Activated CD4-positive, CD25-positive, alpha-beta regulatory T cell treated with anti-CD3 and anti-CD28 coated beads, Interleukin-2, amount 50 U/mL, for 24 hours (primary cell): ENCODE measurements at regions not wholly inside any gene's neighbourhood (a gene's known extent, or its start where the extent isn't known, plus 50 kb on each side); places are given as distances from the start of the nearest gene placed in this dataset.
"Not testable (repeated sequence)": the region's sequence is repeated elsewhere in the genome, so short reads cannot be mapped to it uniquely, and the experiment has no call there.

Experiments
- ATAC-seq, 2 donors: fragments of 150-1000 bp; cut with Tn5 transposase; one replicate each; pipeline ENCODE4 v1.10.0; 2021; ENCODE audit warnings: mild to moderate bottlenecking in 1 of 2, moderate library complexity in 1 of 2

- ATAC-seq = no peak
Measured at GRCh38 chr10:59454171-59454919, 92.0 kb upstream of the FAM13C start.

GRCh38 chr10:59448616-59449015 lies 86.3 kb upstream of the FAM13C start:
- ATAC-seq = no peak

GRCh38 chr10:59435707-59436106 lies 73.4 kb upstream of the FAM13C start:
- no peak for ATAC-seq

GRCh38 chr10:59434463-59435321 lies 72.3 kb upstream of the FAM13C start:
- ATAC-seq = no peak

GRCh38 chr10:59433720-59434428 lies 71.5 kb upstream of the FAM13C start:
- ATAC-seq = no peak

- no peak for ATAC-seq
Measured at GRCh38 chr10:59432207-59432900, 70.0 kb upstream of the FAM13C start.

- ATAC-seq = not testable (repeated sequence)
Measured at GRCh38 chr10:59413795-59414194, 51.4 kb upstream of the FAM13C start.
